GM21786 (cell line): ENCODE measurements at regions not wholly inside any gene's neighbourhood (a gene's known extent, or its start where the extent isn't known, plus 50 kb on each side); places are given as distances from the start of the nearest gene placed in this dataset.
"Not testable (repeated sequence)": the region's sequence is repeated elsewhere in the genome, so short reads cannot be mapped to it uniquely, and the experiment has no call there.

Experiments
- ATAC-seq: cut with Tn5 transposase; IDR thresholded peaks from one replicate; pipeline ENCODE4 v1.9.1; 2021; ENCODE audit not compliant: unreplicated experiment

- ATAC-seq, result no peak
Measured at GRCh38 chr6:40848038-40848437, 191.0 kb downstream of the UNC5CL start.

- no peak for ATAC-seq
Measured at GRCh38 chr6:40845553-40845952, 193.5 kb downstream of the UNC5CL start.

GRCh38 chr6:40844246-40844645 is 194.8 kb downstream of the UNC5CL start:
- ATAC-seq, result no peak

- no peak for ATAC-seq
Measured at GRCh38 chr6:40841721-40842120, 197.3 kb downstream of the UNC5CL start.

GRCh38 chr6:40832691-40833090 is 206.3 kb downstream of the UNC5CL start:
- no peak for ATAC-seq

- no peak for ATAC-seq
Measured at GRCh38 chr6:40831381-40831780, 207.6 kb downstream of the UNC5CL start.

- ATAC-seq, result no peak
Measured at GRCh38 chr6:40825102-40825501, 213.9 kb downstream of the UNC5CL start.

- not testable (repeated sequence) for ATAC-seq
Measured at GRCh38 chr6:40823917-40824891, 214.8 kb downstream of the UNC5CL start.

- no peak for ATAC-seq
Measured at GRCh38 chr6:40822619-40823018, 216.4 kb downstream of the UNC5CL start.

GRCh38 chr6:40819182-40819834 is 219.7 kb downstream of the UNC5CL start:
- ATAC-seq, result no peak

- ATAC-seq, result no peak
Measured at GRCh38 chr6:40817369-40817768, 221.7 kb downstream of the UNC5CL start.

- ATAC-seq, result no peak
Measured at GRCh38 chr6:40816601-40817000, 222.4 kb downstream of the UNC5CL start.

GRCh38 chr6:40815731-40816130 is 223.3 kb downstream of the UNC5CL start:
- ATAC-seq, result no peak

- ATAC-seq, result no peak
Measured at GRCh38 chr6:40810171-40810570, 223.0 kb upstream of the LRFN2 start.

- ATAC-seq, result no peak
Measured at GRCh38 chr6:40809627-40810026, 222.5 kb upstream of the LRFN2 start.

GRCh38 chr6:40807484-40807883 is 220.3 kb upstream of the LRFN2 start:
- no peak for ATAC-seq

GRCh38 chr6:40806256-40806864 is 219.2 kb upstream of the LRFN2 start:
- no peak for ATAC-seq

- no peak for ATAC-seq
Measured at GRCh38 chr6:40805336-40805735, 218.2 kb upstream of the LRFN2 start.

- no peak for ATAC-seq
Measured at GRCh38 chr6:40804905-40805304, 217.7 kb upstream of the LRFN2 start.

- no peak for ATAC-seq
Measured at GRCh38 chr6:40803897-40804702, 216.9 kb upstream of the LRFN2 start.

- no peak for ATAC-seq
Measured at GRCh38 chr6:40802481-40802880, 215.3 kb upstream of the LRFN2 start.
